SK-N-SH (cell line): ENCODE measurements at regions not wholly inside any gene's neighbourhood (a gene's known extent, or its start where the extent isn't known, plus 50 kb on each side); places are given as distances from the start of the nearest gene placed in this dataset.

Experiments used
- CTCF ChIP-seq: fragments of 200-600 bp; sonication (generic); IDR thresholded peaks from 2 replicates; pipeline ENCODE4 v1.6.1; 2017; ENCODE audit warnings: antibody characterized with exemption, mild to moderate bottlenecking, moderate library complexity
- EP300 ChIP-seq, 2 experiments: IDR thresholded peaks; 2 replicates each; pipeline versions ENCODE4 v1.4.0 to v1.6.1; 2012; ENCODE audit warnings: borderline replicate concordance in 1 of 2, low read depth in 1 of 2, low read length in 1 of 2
- MAX ChIP-seq: IDR thresholded peaks from 2 replicates; pipeline ENCODE4 v1.4.0; 2012; ENCODE audit warnings: low read depth
- NFIC ChIP-seq: IDR thresholded peaks from 2 replicates; pipeline ENCODE4 v1.4.0; 2012; ENCODE audit warnings: borderline replicate concordance
- NRF1 ChIP-seq: IDR thresholded peaks from 2 replicates; pipeline ENCODE4 v1.6.1; 2012; ENCODE audit warnings: low read depth, mild to moderate bottlenecking, low read length
- POLR2AphosphoS5 ChIP-seq: IDR thresholded peaks from 2 replicates; pipeline ENCODE4 v1.6.1; 2012; ENCODE audit warnings: low read depth, low read length
- REST ChIP-seq: IDR thresholded peaks from 2 replicates; pipeline ENCODE4 v1.6.1; 2012; ENCODE audit warnings: mild to moderate bottlenecking, low read depth, low read length, moderate library complexity
- SMC3 ChIP-seq: IDR thresholded peaks from 2 replicates; pipeline ENCODE4 v1.6.1; 2012; ENCODE audit warnings: low read depth, low read length, improper control_type of control experiment
- TEAD4 ChIP-seq: IDR thresholded peaks from 2 replicates; pipeline ENCODE4 v1.4.0; 2012; ENCODE audit warnings: mild to moderate bottlenecking, borderline replicate concordance; ENCODE audit not compliant: insufficient read depth

GRCh38 chr3:14256046-14256445, 77.4 kb downstream of the LSM3 start:
- TF ChIP-seq NRF1 (no peak), POLR2AphosphoS5 (no peak), REST (no peak), CTCF (no peak), MAX (no peak), TEAD4 (no peak), SMC3 (no peak), NFIC (no peak), EP300 (IDR thresholded peaks at IDR 0.05; ENCODE audit: borderline replicate concordance in 1 of 2, low read depth in 1 of 2, low read length in 1 of 2) (no peak)
